SK-N-SH (cell line): ENCODE measurements at regions not wholly inside any gene's neighbourhood (a gene's known extent, or its start where the extent isn't known, plus 50 kb on each side); places are given as distances from the start of the nearest gene placed in this dataset.

Experiments used
- ELF1 ChIP-seq: IDR thresholded peaks from 2 replicates; pipeline ENCODE4 v1.4.0; 2012
- GABPA ChIP-seq: IDR thresholded peaks from 2 replicates; pipeline ENCODE4 v1.4.0; 2012; ENCODE audit warnings: low read depth, mild to moderate bottlenecking
- POLR2AphosphoS5 ChIP-seq: IDR thresholded peaks from 2 replicates; pipeline ENCODE4 v1.6.1; 2012; ENCODE audit warnings: low read depth, low read length
- RAD21 ChIP-seq: IDR thresholded peaks from 2 replicates; pipeline ENCODE4 v1.6.1; 2012; ENCODE audit warnings: mild to moderate bottlenecking, low read length
- RCOR1 ChIP-seq: fragments of 150-350 bp; IDR thresholded peaks from 2 replicates; pipeline ENCODE4 v1.6.1; 2017; ENCODE audit warnings: antibody characterized with exemption, low read length
- RFX5 ChIP-seq: IDR thresholded peaks from 2 replicates; pipeline ENCODE4 v1.6.1; 2012; ENCODE audit warnings: mild to moderate bottlenecking, improper control_type of control experiment, low read length
- SMC3 ChIP-seq: IDR thresholded peaks from 2 replicates; pipeline ENCODE4 v1.6.1; 2012; ENCODE audit warnings: low read depth, low read length, improper control_type of control experiment
- TAF1 ChIP-seq: IDR thresholded peaks from 2 replicates; pipeline ENCODE4 v1.6.1; 2012; ENCODE audit warnings: low read depth, mild to moderate bottlenecking, low read length, moderate library complexity, borderline replicate concordance
- TEAD4 ChIP-seq: IDR thresholded peaks from 2 replicates; pipeline ENCODE4 v1.4.0; 2012; ENCODE audit warnings: mild to moderate bottlenecking, borderline replicate concordance; ENCODE audit not compliant: insufficient read depth
- TF ChIP-seq, protein P1 (sequence below): fragments of 200-600 bp; sonication (generic); IDR thresholded peaks from 2 replicates; pipeline ENCODE4 v1.6.1; 2017; ENCODE audit warnings: antibody characterized with exemption, mild to moderate bottlenecking, moderate library complexity
- TF ChIP-seq, protein P2 (sequence below): fragments of 150-350 bp; IDR thresholded peaks from 2 replicates; pipeline ENCODE4 v1.6.1; 2016; ENCODE audit warnings: mild to moderate bottlenecking, low read depth, low read length

DNA sequence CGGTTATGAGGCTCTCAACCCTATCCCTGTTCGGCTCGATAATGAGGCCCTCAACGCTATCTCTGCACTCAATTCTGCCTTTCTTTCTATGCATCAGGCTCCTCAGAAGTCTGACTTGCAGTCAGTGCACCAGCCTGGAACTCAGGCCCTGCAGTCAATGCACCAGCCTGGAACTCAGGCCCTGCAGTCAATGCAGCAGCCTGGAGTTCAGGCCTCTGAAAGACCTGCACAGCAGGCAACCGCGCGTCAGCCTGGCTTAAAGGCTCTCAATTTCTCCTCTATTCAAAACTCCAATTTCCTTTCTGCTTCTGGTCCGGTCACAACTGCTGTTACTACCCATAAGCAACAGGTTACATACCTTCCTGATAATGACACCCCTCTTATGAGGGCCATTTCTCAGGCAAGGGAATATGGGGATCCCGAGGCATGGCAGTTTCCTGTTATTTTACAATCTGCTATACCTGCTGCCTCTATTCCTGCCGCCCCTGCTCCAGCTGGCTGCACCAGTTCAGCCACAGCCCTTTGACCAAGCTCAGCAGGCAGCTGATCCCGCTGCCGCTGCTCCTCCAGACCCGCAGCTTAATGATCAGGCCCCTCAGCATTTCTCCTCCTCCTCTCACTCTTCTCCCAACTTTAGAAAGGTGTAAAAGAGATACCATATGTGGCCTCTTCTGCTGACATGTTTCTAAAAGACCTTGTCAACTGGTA lies 933.6 kb upstream of the FANCL start:
- TF ChIP-seq, protein P1, sequence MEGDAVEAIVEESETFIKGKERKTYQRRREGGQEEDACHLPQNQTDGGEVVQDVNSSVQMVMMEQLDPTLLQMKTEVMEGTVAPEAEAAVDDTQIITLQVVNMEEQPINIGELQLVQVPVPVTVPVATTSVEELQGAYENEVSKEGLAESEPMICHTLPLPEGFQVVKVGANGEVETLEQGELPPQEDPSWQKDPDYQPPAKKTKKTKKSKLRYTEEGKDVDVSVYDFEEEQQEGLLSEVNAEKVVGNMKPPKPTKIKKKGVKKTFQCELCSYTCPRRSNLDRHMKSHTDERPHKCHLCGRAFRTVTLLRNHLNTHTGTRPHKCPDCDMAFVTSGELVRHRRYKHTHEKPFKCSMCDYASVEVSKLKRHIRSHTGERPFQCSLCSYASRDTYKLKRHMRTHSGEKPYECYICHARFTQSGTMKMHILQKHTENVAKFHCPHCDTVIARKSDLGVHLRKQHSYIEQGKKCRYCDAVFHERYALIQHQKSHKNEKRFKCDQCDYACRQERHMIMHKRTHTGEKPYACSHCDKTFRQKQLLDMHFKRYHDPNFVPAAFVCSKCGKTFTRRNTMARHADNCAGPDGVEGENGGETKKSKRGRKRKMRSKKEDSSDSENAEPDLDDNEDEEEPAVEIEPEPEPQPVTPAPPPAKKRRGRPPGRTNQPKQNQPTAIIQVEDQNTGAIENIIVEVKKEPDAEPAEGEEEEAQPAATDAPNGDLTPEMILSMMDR = no peak
- TF ChIP-seq RFX5 (no peak), RAD21 (no peak), POLR2AphosphoS5 (no peak), GABPA (no peak), SMC3 (no peak), RCOR1 (no peak), ELF1 (no peak), TAF1 (no peak), TEAD4 (no peak)
- TF ChIP-seq, protein P2, sequence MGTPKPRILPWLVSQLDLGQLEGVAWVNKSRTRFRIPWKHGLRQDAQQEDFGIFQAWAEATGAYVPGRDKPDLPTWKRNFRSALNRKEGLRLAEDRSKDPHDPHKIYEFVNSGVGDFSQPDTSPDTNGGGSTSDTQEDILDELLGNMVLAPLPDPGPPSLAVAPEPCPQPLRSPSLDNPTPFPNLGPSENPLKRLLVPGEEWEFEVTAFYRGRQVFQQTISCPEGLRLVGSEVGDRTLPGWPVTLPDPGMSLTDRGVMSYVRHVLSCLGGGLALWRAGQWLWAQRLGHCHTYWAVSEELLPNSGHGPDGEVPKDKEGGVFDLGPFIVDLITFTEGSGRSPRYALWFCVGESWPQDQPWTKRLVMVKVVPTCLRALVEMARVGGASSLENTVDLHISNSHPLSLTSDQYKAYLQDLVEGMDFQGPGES = no peak
